ENCODE measurements at regions not wholly inside any gene's neighbourhood (a gene's known extent, or its start where the extent isn't known, plus 50 kb on each side); places are given as distances from the start of the nearest gene placed in this dataset.
"Not testable (repeated sequence)": the region's sequence is repeated elsewhere in the genome, so short reads cannot be mapped to it uniquely, and the experiment has no call there.

- not testable (repeated sequence) for DNase-seq (ENCODE audit: low read depth in 1 of 2, low spot score in 1 of 2)
These were observed 1119.0 kb upstream of the CITED2 start for GRCh38 chr6:140493470-140493869.

- DNase-seq (ENCODE audit: low read depth in 1 of 2, low spot score in 1 of 2): no peak
These were observed 1115.6 kb upstream of the CITED2 start for GRCh38 chr6:140490081-140490480.

- no peak for DNase-seq (ENCODE audit: low read depth in 1 of 2, low spot score in 1 of 2)
These were observed 1113.1 kb upstream of the CITED2 start for GRCh38 chr6:140487586-140487985.

GRCh38 chr6:140486450-140487361 lies 1112.3 kb upstream of the CITED2 start:
- DNase-seq (ENCODE audit: low read depth in 1 of 2, low spot score in 1 of 2): no peak

GRCh38 chr6:140485740-140486449 lies 1111.4 kb upstream of the CITED2 start:
- DNase-seq (ENCODE audit: low read depth in 1 of 2, low spot score in 1 of 2): no peak

- DNase-seq (ENCODE audit: low read depth in 1 of 2, low spot score in 1 of 2): no peak
These were observed 1106.4 kb upstream of the CITED2 start for GRCh38 chr6:140480852-140481251.

- DNase-seq (ENCODE audit: low read depth in 1 of 2, low spot score in 1 of 2): no peak
These were observed 1104.2 kb upstream of the CITED2 start for GRCh38 chr6:140478631-140479030.

GRCh38 chr6:140475086-140475485 lies 1100.6 kb upstream of the CITED2 start:
- no peak for DNase-seq (ENCODE audit: low read depth in 1 of 2, low spot score in 1 of 2)

GRCh38 chr6:140464720-140465119 lies 1090.3 kb upstream of the CITED2 start:
- no peak for DNase-seq (ENCODE audit: low read depth in 1 of 2, low spot score in 1 of 2)

- no peak for DNase-seq (ENCODE audit: low read depth in 1 of 2, low spot score in 1 of 2)
These were observed 1088.9 kb upstream of the CITED2 start for GRCh38 chr6:140463312-140463710.

- DNase-seq (ENCODE audit: low read depth in 1 of 2, low spot score in 1 of 2): no peak
These were observed 1088.2 kb upstream of the CITED2 start for GRCh38 chr6:140462453-140463311.

- DNase-seq (ENCODE audit: low read depth in 1 of 2, low spot score in 1 of 2): no peak
These were observed 1087.6 kb upstream of the CITED2 start for GRCh38 chr6:140462076-140462452.

- no peak for DNase-seq (ENCODE audit: low read depth in 1 of 2, low spot score in 1 of 2)
These were observed 1085.8 kb upstream of the CITED2 start for GRCh38 chr6:140460267-140460666.

GRCh38 chr6:140459209-140459608 lies 1084.8 kb upstream of the CITED2 start:
- no peak for DNase-seq (ENCODE audit: low read depth in 1 of 2, low spot score in 1 of 2)

GRCh38 chr6:140446241-140446640 lies 1071.8 kb upstream of the CITED2 start:
- no peak for DNase-seq (ENCODE audit: low read depth in 1 of 2, low spot score in 1 of 2)

- no peak for DNase-seq (ENCODE audit: low read depth in 1 of 2, low spot score in 1 of 2)
These were observed 1071.1 kb upstream of the CITED2 start for GRCh38 chr6:140445474-140446004.

- DNase-seq (ENCODE audit: low read depth in 1 of 2, low spot score in 1 of 2): not testable (repeated sequence)
These were observed 1068.7 kb upstream of the CITED2 start for GRCh38 chr6:140443112-140443511.

GRCh38 chr6:140441256-140441655 lies 1066.8 kb upstream of the CITED2 start:
- no peak for DNase-seq (ENCODE audit: low read depth in 1 of 2, low spot score in 1 of 2)

GRCh38 chr6:140440223-140440835 lies 1065.9 kb upstream of the CITED2 start:
- DNase-seq (ENCODE audit: low read depth in 1 of 2, low spot score in 1 of 2): no peak

GRCh38 chr6:140438346-140438735 lies 1063.9 kb upstream of the CITED2 start:
- DNase-seq (ENCODE audit: low read depth in 1 of 2, low spot score in 1 of 2): no peak

Data from activated CD4-positive, alpha-beta T cell treated with anti-CD3 and anti-CD28 coated beads, Interleukin-2, amount 50 U/mL, for 24 hours (primary cell).